A673 (cell line): ENCODE measurements at regions not wholly inside any gene's neighbourhood (a gene's known extent, or its start where the extent isn't known, plus 50 kb on each side); places are given as distances from the start of the nearest gene placed in this dataset.

ENCODE experiments used
- EZH2 ChIP-seq: fragments of 200-600 bp; sonication (generic); IDR thresholded peaks from 2 replicates; pipeline ENCODE4 v1.6.1; 2017; ENCODE audit warnings: borderline replicate concordance, low read depth, mild to moderate bottlenecking, mixed read lengths, antibody characterized with exemption, low read length; ENCODE audit not compliant: poor library complexity, severe bottlenecking
- TF ChIP-seq, protein P1 (sequence below): fragments of 300-800, 200-600 bp; sonication (generic); conservative IDR thresholded peaks from 2 replicates; pipeline ENCODE4 v1.5.1; 2017; ENCODE audit warnings: low read depth, mild to moderate bottlenecking, antibody characterized with exemption, low read length, moderate library complexity, mixed read lengths

DNA sequence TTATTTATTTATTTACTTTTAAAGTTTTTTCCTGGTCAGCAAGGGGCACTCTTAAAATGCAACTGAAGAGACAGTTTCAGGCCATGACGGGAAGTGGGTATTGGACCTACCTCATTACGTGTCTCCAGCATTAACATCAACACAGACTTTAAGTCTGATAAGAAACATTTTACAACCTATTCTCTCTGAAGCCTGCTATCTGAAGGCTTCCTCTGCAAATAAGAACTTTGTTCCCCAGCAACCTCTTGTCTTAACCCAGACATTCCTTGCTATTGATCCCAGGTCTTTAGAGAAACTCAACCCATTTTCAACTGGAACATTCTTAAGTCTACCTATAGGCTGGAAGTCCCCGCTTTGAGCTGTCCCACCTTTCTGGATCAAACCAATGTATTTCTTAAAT lies 258.3 kb upstream of the TMPRSS15 start:
- TF ChIP-seq, protein P1, sequence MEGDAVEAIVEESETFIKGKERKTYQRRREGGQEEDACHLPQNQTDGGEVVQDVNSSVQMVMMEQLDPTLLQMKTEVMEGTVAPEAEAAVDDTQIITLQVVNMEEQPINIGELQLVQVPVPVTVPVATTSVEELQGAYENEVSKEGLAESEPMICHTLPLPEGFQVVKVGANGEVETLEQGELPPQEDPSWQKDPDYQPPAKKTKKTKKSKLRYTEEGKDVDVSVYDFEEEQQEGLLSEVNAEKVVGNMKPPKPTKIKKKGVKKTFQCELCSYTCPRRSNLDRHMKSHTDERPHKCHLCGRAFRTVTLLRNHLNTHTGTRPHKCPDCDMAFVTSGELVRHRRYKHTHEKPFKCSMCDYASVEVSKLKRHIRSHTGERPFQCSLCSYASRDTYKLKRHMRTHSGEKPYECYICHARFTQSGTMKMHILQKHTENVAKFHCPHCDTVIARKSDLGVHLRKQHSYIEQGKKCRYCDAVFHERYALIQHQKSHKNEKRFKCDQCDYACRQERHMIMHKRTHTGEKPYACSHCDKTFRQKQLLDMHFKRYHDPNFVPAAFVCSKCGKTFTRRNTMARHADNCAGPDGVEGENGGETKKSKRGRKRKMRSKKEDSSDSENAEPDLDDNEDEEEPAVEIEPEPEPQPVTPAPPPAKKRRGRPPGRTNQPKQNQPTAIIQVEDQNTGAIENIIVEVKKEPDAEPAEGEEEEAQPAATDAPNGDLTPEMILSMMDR = no peak
- TF ChIP-seq EZH2 = no peak
